ENCODE measurements at regions not wholly inside any gene's neighbourhood (a gene's known extent, or its start where the extent isn't known, plus 50 kb on each side); places are given as distances from the start of the nearest gene placed in this dataset.
"Not testable (repeated sequence)": the region's sequence is repeated elsewhere in the genome, so short reads cannot be mapped to it uniquely, and the experiment has no call there.

GRCh38 chrX:39691724-39692123, 406.0 kb downstream of the BCOR start:
- no peak for DNase-seq

GRCh38 chrX:39692796-39693195, 405.0 kb downstream of the BCOR start:
- no peak for DNase-seq

GRCh38 chrX:39693298-39693697, 404.5 kb downstream of the BCOR start:
- DNase-seq = no peak

GRCh38 chrX:39702636-39703035, 395.1 kb downstream of the BCOR start:
- not testable (repeated sequence) for DNase-seq

- DNase-seq = no peak
These were observed 394.5 kb downstream of the BCOR start for GRCh38 chrX:39703307-39703706.

- DNase-seq = no peak
These were observed 393.2 kb downstream of the BCOR start for GRCh38 chrX:39704590-39704989.

GRCh38 chrX:39705290-39705689, 392.5 kb downstream of the BCOR start:
- no peak for DNase-seq

- DNase-seq = no peak
These were observed 388.4 kb downstream of the BCOR start for GRCh38 chrX:39709364-39709763.

GRCh38 chrX:39709812-39710211, 387.9 kb downstream of the BCOR start:
- no peak for DNase-seq

GRCh38 chrX:39710776-39711175, 387.0 kb downstream of the BCOR start:
- DNase-seq = no peak

GRCh38 chrX:39714471-39714870, 383.3 kb downstream of the BCOR start:
- no peak for DNase-seq

- DNase-seq = no peak
These were observed 381.4 kb downstream of the BCOR start for GRCh38 chrX:39716401-39716800.

GRCh38 chrX:39716802-39717540, 380.8 kb downstream of the BCOR start:
- DNase-seq = no peak

- no peak for DNase-seq
These were observed 378.8 kb downstream of the BCOR start for GRCh38 chrX:39718981-39719380.

GRCh38 chrX:39720945-39721344, 376.8 kb downstream of the BCOR start:
- no peak for DNase-seq

GRCh38 chrX:39721566-39722279, 376.0 kb downstream of the BCOR start:
- DNase-seq = no peak

- no peak for DNase-seq
These were observed 373.2 kb downstream of the BCOR start for GRCh38 chrX:39724544-39724943.

GRCh38 chrX:39725114-39725513, 372.6 kb downstream of the BCOR start:
- DNase-seq = no peak

- no peak for DNase-seq
These were observed 371.7 kb downstream of the BCOR start for GRCh38 chrX:39725928-39726619.

- DNase-seq = no peak
These were observed 371.0 kb downstream of the BCOR start for GRCh38 chrX:39726771-39727170.

- DNase-seq = no peak
These were observed 369.7 kb downstream of the BCOR start for GRCh38 chrX:39728025-39728424.

GRCh38 chrX:39728852-39729598, 368.7 kb downstream of the BCOR start:
- no peak for DNase-seq

- DNase-seq = no peak
These were observed 367.6 kb downstream of the BCOR start for GRCh38 chrX:39729981-39730661.
